Stomach smooth muscle (tissue), 2 donors: ENCODE measurements at regions not wholly inside any gene's neighbourhood (a gene's known extent, or its start where the extent isn't known, plus 50 kb on each side); places are given as distances from the start of the nearest gene placed in this dataset.
"Not testable (repeated sequence)": the region's sequence is repeated elsewhere in the genome, so short reads cannot be mapped to it uniquely, and the experiment has no call there.

Experiments
- H3K27ac ChIP-seq: one replicate; pipeline ENCODE4 v1.7.0; 2013; ENCODE audit warnings: mild to moderate bottlenecking, low read length, inconsistent platforms
- H3K27me3 ChIP-seq, 2 donors: one replicate each; pipeline ENCODE4 v1.7.0; 2013; ENCODE audit warnings: low read length in 2 of 2; ENCODE audit not compliant: insufficient read depth in 2 of 2, control insufficient read depth in 1 of 2
- H3K36me3 ChIP-seq, 2 donors: one replicate each; pipeline ENCODE4 v1.7.0; 2013; ENCODE audit warnings: low read length in 2 of 2; ENCODE audit not compliant: control insufficient read depth in 2 of 2, insufficient read depth in 2 of 2
- H3K4me1 ChIP-seq: one replicate; pipeline ENCODE4 v1.7.0; 2013; ENCODE audit warnings: low read length; ENCODE audit not compliant: control insufficient read depth, insufficient read depth
- H3K4me3 ChIP-seq, 2 donors: one replicate each; pipeline ENCODE4 v1.7.0; 2013; ENCODE audit warnings: low read length in 2 of 2
- H3K9ac ChIP-seq, 2 donors: one replicate each; pipeline ENCODE4 v1.7.0; 2013; ENCODE audit warnings: low read length in 2 of 2, mild to moderate bottlenecking in 1 of 2
- H3K9me3 ChIP-seq, 2 donors: one replicate each; pipeline ENCODE4 v1.7.0; 2013; ENCODE audit warnings: low read length in 2 of 2; ENCODE audit not compliant: control insufficient read depth in 2 of 2
- donor health status: healthy.
- donor health status: Pancreatic carcinoma.

- Histone ChIP-seq H3K4me3 (no peak overlapping the region), H3K9ac (no peak overlapping the region), H3K4me1 (no peaks in the 10 kb centered on the region), H3K9me3 (no peaks in the 10 kb centered on the region), H3K27ac (no peak overlapping the region), H3K27me3 (no peaks in the 10 kb centered on the region), H3K36me3 (no peaks in the 10 kb centered on the region)
These were observed 230.7 kb downstream of the SATB1 start for GRCh38 chr3:18194431-18194830.

GRCh38 chr3:18190646-18191045 is 234.5 kb downstream of the SATB1 start:
- Histone ChIP-seq H3K27me3 (no peaks in the 10 kb centered on the region), H3K27ac (no peak overlapping the region), H3K4me3 (no peak overlapping the region), H3K36me3 (no peaks in the 10 kb centered on the region), H3K4me1 (no peaks in the 10 kb centered on the region), H3K9me3 (no peaks in the 10 kb centered on the region), H3K9ac (no peak overlapping the region)

GRCh38 chr3:18189282-18190050 is 235.7 kb downstream of the SATB1 start:
- Histone ChIP-seq H3K9ac (no peak overlapping the region), H3K9me3 (no peaks in the 10 kb centered on the region), H3K36me3 (no peaks in the 10 kb centered on the region), H3K27me3 (no peaks in the 10 kb centered on the region), H3K27ac (no peak overlapping the region), H3K4me3 (no peak overlapping the region), H3K4me1 (no peaks in the 10 kb centered on the region)

- H3K36me3 ChIP-seq: no peaks in the 10 kb centered on the region
- H3K27ac ChIP-seq: no peak overlapping the region
- H3K4me3 ChIP-seq: no peak overlapping the region
- H3K27me3 ChIP-seq: no peaks in the 10 kb centered on the region
- no peaks in the 10 kb centered on the region for H3K9me3 ChIP-seq
- no peak overlapping the region for H3K9ac ChIP-seq
- H3K4me1 ChIP-seq: no peaks in the 10 kb centered on the region
These were observed 236.6 kb downstream of the SATB1 start for GRCh38 chr3:18188491-18188890.

GRCh38 chr3:18185624-18186023 is 239.5 kb downstream of the SATB1 start:
- Histone ChIP-seq H3K27me3 (no peaks in the 10 kb centered on the region), H3K36me3 (no peaks in the 10 kb centered on the region), H3K9ac (no peak overlapping the region), H3K27ac (no peak overlapping the region), H3K4me1 (no peaks in the 10 kb centered on the region), H3K9me3 (no peaks in the 10 kb centered on the region), H3K4me3 (no peak overlapping the region)

- not testable (repeated sequence) for H3K4me3 ChIP-seq
These were observed 242.2 kb downstream of the SATB1 start for GRCh38 chr3:18182923-18183322.

GRCh38 chr3:18179521-18179920 is 245.6 kb downstream of the SATB1 start:
- Histone ChIP-seq H3K9me3 (no peaks in the 10 kb centered on the region), H3K27ac (no peak overlapping the region), H3K9ac (no peak overlapping the region), H3K27me3 (no peaks in the 10 kb centered on the region), H3K4me3 (no peak overlapping the region), H3K36me3 (no peaks in the 10 kb centered on the region), H3K4me1 (no peaks in the 10 kb centered on the region)

More at GRCh38 chr3:18182923-18183322, 242.2 kb downstream of the SATB1 start:
- not testable (repeated sequence) for H3K4me1 ChIP-seq, H3K9me3 ChIP-seq, H3K27ac ChIP-seq, H3K36me3 ChIP-seq, H3K9ac ChIP-seq, H3K27me3 ChIP-seq

- Histone ChIP-seq H3K9me3 (no peaks in the 10 kb centered on the region), H3K9ac (no peak overlapping the region), H3K27me3 (no peaks in the 10 kb centered on the region)
These were observed 247.9 kb downstream of the SATB1 start for GRCh38 chr3:18177271-18177670.

GRCh38 chr3:18173891-18174290 is 251.2 kb downstream of the SATB1 start:
- H3K9me3 ChIP-seq, H3K27ac ChIP-seq, H3K27me3 ChIP-seq, H3K9ac ChIP-seq, H3K36me3 ChIP-seq, H3K4me1 ChIP-seq, H3K4me3 ChIP-seq: not testable (repeated sequence)

More at GRCh38 chr3:18177271-18177670, 247.9 kb downstream of the SATB1 start:
- Histone ChIP-seq H3K27ac (no peak overlapping the region), H3K4me3 (no peak overlapping the region), H3K36me3 (no peaks in the 10 kb centered on the region), H3K4me1 (no peaks in the 10 kb centered on the region)

- Histone ChIP-seq H3K36me3 (no peaks in the 10 kb centered on the region), H3K9ac (no peak overlapping the region), H3K9me3 (no peaks in the 10 kb centered on the region), H3K27me3 (no peaks in the 10 kb centered on the region), H3K4me3 (no peak overlapping the region), H3K27ac (no peak overlapping the region), H3K4me1 (peaks cover 2% of the 10 kb centered on the region)
These were observed 265.5 kb downstream of the SATB1 start for GRCh38 chr3:18159681-18160080.

- Histone ChIP-seq H3K27ac (no peak overlapping the region), H3K4me3 (no peak overlapping the region), H3K27me3 (no peaks in the 10 kb centered on the region), H3K4me1 (no peaks in the 10 kb centered on the region), H3K36me3 (no peaks in the 10 kb centered on the region), H3K9ac (no peak overlapping the region), H3K9me3 (no peaks in the 10 kb centered on the region)
These were observed 271.5 kb downstream of the SATB1 start for GRCh38 chr3:18153571-18154173.
